RWPE1 (cell line): ENCODE measurements at regions not wholly inside any gene's neighbourhood (a gene's known extent, or its start where the extent isn't known, plus 50 kb on each side); places are given as distances from the start of the nearest gene placed in this dataset.

Source experiments
- CTCF ChIA-PET: fragments of 350-600 bp; sonication (Branson Sonifier 250); formaldehyde crosslinking; extraction: SDS; loops from one replicate; lab custom pipeline; 2021; lab: Yijun Ruan, JAX
- POLR2A ChIA-PET: fragments of 400-600 bp; formaldehyde crosslinking; extraction: SDS; loops from one replicate; lab custom pipeline; 2020; ENCODE audit warnings: antibody characterized with exemption; ENCODE audit not compliant: low non-redundant PET; lab: Yijun Ruan, JAX
- DNase-seq: peaks from one replicate; pipeline ENCODE4 v3.0.0; 2012; ENCODE audit warnings: low spot score
- H3K27ac ChIP-seq: fragments of 450-650 bp; 2 replicates; pipeline ENCODE4 v1.5.1; 2017
- CTCF ChIP-seq: fragments of 450-650 bp; conservative IDR thresholded peaks from 2 replicates; pipeline ENCODE4 v1.5.1; 2017; ENCODE audit warnings: low read depth, mild to moderate bottlenecking

GRCh38 chrX:116284400-116284799 is 113.9 kb downstream of the AGTR2 start:
- CTCF ChIA-PET = no interaction called here
- no peak overlapping the region for H3K27ac ChIP-seq
- peak; percentile 24 for DNase-seq
- TF ChIP-seq CTCF = no peak
- POLR2A ChIA-PET = no interaction called here

GRCh38 chrX:116285501-116285900 is 115.0 kb downstream of the AGTR2 start:
- no peak for DNase-seq
- no peak overlapping the region for H3K27ac ChIP-seq
- ChIA-PET POLR2A (no interaction called here), CTCF (interaction anchor here (0.6 kb wide), 1 partner anchor 257 kb away, joined by 5 read pairs; no protein-coding TSS in a partner anchor)
- no peak for TF ChIP-seq CTCF

GRCh38 chrX:116289592-116289991 is 119.0 kb downstream of the AGTR2 start:
- no peak overlapping the region for H3K27ac ChIP-seq
- no peak for TF ChIP-seq CTCF
- CTCF ChIA-PET = no interaction called here
- DNase-seq = no peak
- POLR2A ChIA-PET = no interaction called here

- no peak overlapping the region for H3K27ac ChIP-seq
- ChIA-PET POLR2A (no interaction called here), CTCF (no interaction called here)
- no peak for DNase-seq
- no peak for TF ChIP-seq CTCF
These were observed 119.8 kb downstream of the AGTR2 start for GRCh38 chrX:116290359-116290758.

- H3K27ac ChIP-seq = no peak overlapping the region
- DNase-seq = no peak
- TF ChIP-seq CTCF = no peak
- POLR2A ChIA-PET = no interaction called here
- CTCF ChIA-PET = no interaction called here
These were observed 121.6 kb downstream of the AGTR2 start for GRCh38 chrX:116292183-116292582.

GRCh38 chrX:116298956-116299355 is 128.4 kb downstream of the AGTR2 start:
- no peak for TF ChIP-seq CTCF
- no peak for DNase-seq
- POLR2A ChIA-PET = no interaction called here
- H3K27ac ChIP-seq = no peak overlapping the region
- CTCF ChIA-PET = interaction anchor here (0.6 kb wide), 2 partner anchors 10 to 190 kb away, joined by 3 to 4 read pairs; no protein-coding TSS in a partner anchor

GRCh38 chrX:116306218-116306617 is 130.2 kb upstream of the SLC6A14 start:
- no peak overlapping the region for H3K27ac ChIP-seq
- POLR2A ChIA-PET = no interaction called here
- DNase-seq = no peak
- CTCF ChIA-PET = no interaction called here
- no peak for TF ChIP-seq CTCF
